GM18873 (cell line): ENCODE measurements at regions not wholly inside any gene's neighbourhood (a gene's known extent, or its start where the extent isn't known, plus 50 kb on each side); places are given as distances from the start of the nearest gene placed in this dataset.
"Not testable (repeated sequence)": the region's sequence is repeated elsewhere in the genome, so short reads cannot be mapped to it uniquely, and the experiment has no call there.

Experiments
- ATAC-seq: cut with Tn5 transposase; IDR thresholded peaks from one replicate; pipeline ENCODE4 v1.9.1; 2021; ENCODE audit warnings: mild to moderate bottlenecking, moderate library complexity, moderate number of reproducible peaks; ENCODE audit not compliant: unreplicated experiment, low FRiP score

GRCh38 chr7:68866200-68866570 is 732.1 kb upstream of the AUTS2 start:
- no peak for ATAC-seq

GRCh38 chr7:68866721-68867120 is 731.6 kb upstream of the AUTS2 start:
- not testable (repeated sequence) for ATAC-seq

GRCh38 chr7:68868978-68869377 is 729.3 kb upstream of the AUTS2 start:
- ATAC-seq: no peak

- no peak for ATAC-seq
Observed at GRCh38 chr7:68873616-68874015, 724.7 kb upstream of the AUTS2 start.

- no peak for ATAC-seq
Observed at GRCh38 chr7:68875857-68876256, 722.4 kb upstream of the AUTS2 start.

- ATAC-seq: not testable (repeated sequence)
Observed at GRCh38 chr7:68887116-68887515, 711.2 kb upstream of the AUTS2 start.

- no peak for ATAC-seq
Observed at GRCh38 chr7:68888971-68889385, 709.3 kb upstream of the AUTS2 start.

- ATAC-seq: no peak
Observed at GRCh38 chr7:68892236-68892635, 706.0 kb upstream of the AUTS2 start.

GRCh38 chr7:68893411-68893810 is 704.9 kb upstream of the AUTS2 start:
- ATAC-seq: no peak

GRCh38 chr7:68899156-68899555 is 699.1 kb upstream of the AUTS2 start:
- not testable (repeated sequence) for ATAC-seq

- no peak for ATAC-seq
Observed at GRCh38 chr7:68900096-68900495, 698.2 kb upstream of the AUTS2 start.

GRCh38 chr7:68904630-68905029 is 693.6 kb upstream of the AUTS2 start:
- no peak for ATAC-seq

GRCh38 chr7:68911754-68912153 is 686.5 kb upstream of the AUTS2 start:
- ATAC-seq: no peak

- no peak for ATAC-seq
Observed at GRCh38 chr7:68914006-68914405, 684.3 kb upstream of the AUTS2 start.

GRCh38 chr7:68917041-68917651 is 681.1 kb upstream of the AUTS2 start:
- ATAC-seq: no peak

GRCh38 chr7:68918621-68919020 is 679.7 kb upstream of the AUTS2 start:
- no peak for ATAC-seq

- no peak for ATAC-seq
Observed at GRCh38 chr7:68922850-68923249, 675.4 kb upstream of the AUTS2 start.

GRCh38 chr7:68925241-68925640 is 673.0 kb upstream of the AUTS2 start:
- ATAC-seq: no peak

GRCh38 chr7:68929781-68930261 is 668.5 kb upstream of the AUTS2 start:
- ATAC-seq: no peak

- ATAC-seq: no peak
Observed at GRCh38 chr7:68936471-68937035, 661.7 kb upstream of the AUTS2 start.

- no peak for ATAC-seq
Observed at GRCh38 chr7:68938151-68938550, 660.1 kb upstream of the AUTS2 start.

GRCh38 chr7:68943786-68944185 is 654.5 kb upstream of the AUTS2 start:
- ATAC-seq: no peak
